GM19351 (cell line): ENCODE measurements at regions not wholly inside any gene's neighbourhood (a gene's known extent, or its start where the extent isn't known, plus 50 kb on each side); places are given as distances from the start of the nearest gene placed in this dataset.
"Not testable (repeated sequence)": the region's sequence is repeated elsewhere in the genome, so short reads cannot be mapped to it uniquely, and the experiment has no call there.

Experiments used
- ATAC-seq: cut with Tn5 transposase; IDR thresholded peaks from one replicate; pipeline ENCODE4 v1.9.1; 2021; ENCODE audit warnings: mild to moderate bottlenecking, moderate library complexity; ENCODE audit not compliant: unreplicated experiment

DNA sequence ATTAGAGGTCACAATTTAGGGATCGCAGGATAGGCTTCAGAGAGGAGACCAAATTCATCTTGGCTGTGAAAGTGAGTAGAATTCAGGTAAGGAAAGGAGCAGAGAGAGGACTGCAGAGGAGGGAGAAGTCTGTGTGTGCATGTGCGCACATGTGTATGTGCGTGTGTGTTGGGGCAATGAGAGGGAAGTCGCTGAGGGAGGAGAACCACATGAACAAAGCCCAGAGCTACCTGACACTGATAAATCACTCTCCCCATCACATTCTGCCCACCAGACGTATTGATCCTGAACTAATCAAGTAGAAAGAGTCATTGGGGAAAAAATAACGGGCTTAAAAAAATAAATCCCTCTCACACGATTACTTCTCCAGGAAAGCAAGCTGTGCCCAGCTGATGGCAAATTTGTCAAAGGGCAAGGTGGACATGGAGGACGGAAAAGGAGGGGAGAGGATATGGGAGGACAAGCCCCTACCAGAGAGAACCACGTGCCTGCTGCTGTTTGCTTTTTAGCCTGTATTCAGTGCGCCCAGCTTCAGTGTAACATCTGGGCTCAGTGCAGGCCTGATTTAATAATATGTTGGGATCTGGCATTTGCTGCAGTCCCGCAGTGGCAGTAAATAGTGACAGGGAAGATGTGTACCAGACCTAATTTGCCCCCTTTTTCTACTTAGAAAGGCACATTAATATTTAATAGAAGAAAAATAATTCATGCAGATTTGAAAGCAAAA lies 307.5 kb downstream of the C1D start:
- no peak for ATAC-seq

DNA sequence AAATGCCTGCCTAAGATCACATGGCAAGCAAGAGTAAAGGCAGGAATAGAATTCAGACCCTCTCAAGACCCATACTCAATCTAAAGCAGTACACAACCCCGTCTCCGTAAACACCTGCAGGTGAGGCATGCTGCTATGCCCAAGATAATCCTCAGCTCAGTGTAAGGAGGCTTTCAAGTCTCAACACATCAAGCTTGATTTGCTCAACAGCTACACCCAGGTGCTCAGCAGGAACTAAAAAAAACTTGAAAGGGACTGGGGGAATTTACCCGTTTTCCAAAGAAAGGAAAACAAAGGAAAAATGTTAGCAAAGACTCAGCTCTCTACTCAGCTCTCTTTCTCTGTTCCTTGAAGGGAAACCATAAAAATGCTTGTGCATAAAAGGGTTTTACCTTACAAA lies 301.8 kb downstream of the C1D start:
- no peak for ATAC-seq

DNA sequence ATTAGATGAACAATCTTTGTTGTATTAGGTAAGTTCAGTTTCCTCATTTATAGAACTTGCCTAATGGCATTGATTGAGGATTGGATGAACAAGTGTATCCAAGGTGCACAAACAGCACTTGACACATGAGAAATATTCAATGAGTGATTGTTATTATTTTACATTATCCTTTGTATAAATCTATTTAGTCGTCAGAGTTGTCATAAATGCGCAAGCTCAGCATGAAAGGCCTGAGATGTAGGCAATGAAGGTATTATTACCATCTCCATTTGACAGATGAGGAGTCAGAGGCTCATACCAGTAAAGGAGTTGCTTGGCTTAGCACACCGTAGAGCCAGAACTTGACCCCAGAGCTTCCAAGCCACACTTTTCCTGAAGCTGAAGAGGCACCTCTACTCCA lies 291.4 kb downstream of the C1D start:
- no peak for ATAC-seq

DNA sequence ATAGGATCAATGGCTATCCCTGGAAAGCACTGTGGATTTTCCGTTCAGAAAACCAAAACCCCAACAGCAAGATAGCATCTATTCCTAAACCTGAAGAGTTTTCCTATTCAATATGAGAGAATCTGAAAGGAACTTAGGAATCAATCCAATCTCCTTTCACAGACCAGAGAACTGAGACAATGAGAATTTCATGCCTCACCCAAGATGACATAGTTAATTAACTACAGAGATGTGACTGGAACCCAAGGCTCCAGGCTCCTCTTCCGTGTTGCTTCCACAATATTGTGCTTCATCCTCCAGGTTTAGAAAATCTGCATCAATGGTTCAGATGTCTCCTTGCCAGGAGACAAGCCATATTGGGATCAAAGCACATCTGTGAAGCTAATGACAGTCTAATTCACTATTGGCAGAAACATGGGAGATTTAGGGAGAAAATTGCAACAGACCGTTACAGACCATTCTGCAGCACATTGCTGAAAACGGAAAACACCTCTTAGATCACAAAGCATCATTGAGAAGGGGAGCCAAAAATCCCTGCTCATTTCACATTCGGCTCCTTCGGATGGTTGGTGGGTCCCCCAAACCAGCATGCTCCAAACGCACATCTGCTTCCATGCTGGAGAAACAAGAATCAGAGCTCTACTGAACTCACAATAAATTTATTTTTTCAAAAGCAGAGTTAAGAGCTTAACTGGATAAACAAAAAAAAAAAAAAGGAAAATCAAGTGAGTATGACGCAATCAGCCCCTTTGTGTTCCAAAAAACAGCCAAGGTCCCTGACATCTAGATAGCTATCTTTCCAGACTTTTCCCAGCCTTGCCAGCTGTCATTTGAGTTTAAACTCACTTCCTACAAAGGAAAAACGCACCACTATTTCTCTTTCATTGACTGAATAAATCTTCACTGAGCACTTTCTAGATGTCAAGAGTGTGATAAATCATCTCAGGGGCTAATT lies 290.3 kb downstream of the C1D start:
- ATAC-seq, result no peak

DNA sequence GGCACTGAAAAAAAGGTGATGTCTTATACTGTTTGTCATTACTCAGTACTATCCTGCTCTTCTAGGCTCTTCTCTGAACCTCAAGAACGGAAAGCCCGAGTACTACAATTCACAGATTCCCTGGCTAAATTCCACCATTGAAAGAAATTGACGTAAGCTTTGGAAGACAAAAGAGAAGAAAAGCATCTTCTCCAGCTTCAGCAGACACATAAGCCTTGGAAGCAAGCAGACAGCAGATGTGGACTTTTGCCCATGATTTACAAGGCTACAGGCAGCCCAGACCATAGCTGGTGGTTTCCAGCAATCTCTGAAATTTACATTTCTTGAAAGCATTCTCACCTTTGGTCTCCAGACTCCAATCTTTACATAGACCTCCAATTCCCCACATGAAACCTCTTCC lies 289.0 kb downstream of the C1D start:
- ATAC-seq, result no peak

DNA sequence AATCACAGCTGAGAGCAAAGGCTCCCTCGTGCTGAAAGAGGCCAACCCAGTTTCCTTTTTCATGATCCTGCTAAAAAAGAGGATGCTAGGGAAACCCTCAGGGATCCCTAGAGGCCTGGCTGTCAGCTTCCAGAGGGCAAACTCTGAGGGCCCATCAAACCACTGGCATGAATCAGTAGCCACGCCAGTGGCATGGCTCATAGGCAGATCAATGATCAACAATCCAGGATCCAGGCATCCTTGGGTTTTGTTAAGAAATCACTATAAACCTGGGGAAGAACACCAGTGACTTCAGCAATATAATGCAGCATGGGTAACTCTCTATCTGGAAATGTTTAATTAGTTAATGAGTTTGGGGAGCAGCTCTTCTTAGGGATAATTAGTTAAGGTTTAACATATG lies 286.5 kb downstream of the C1D start:
- no peak for ATAC-seq

DNA sequence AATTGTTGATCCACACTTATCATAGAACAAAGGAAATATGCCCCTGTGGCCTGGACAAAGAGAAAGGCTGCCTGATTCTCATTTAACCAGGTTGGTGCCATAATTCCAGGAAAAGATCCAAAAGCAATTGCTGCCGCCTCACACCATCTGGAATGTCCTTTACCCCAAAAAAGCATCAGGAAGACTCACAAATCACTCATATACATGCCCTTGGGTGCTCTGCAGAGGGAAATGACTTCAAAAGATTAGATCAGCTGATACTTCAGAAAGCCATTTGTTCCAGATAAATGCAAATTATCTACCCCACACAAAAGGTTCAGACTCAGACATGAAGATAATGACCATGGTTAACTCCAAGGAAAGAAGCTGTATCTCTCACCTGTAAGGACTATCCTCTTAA lies 285.8 kb downstream of the C1D start:
- ATAC-seq, result no peak

DNA sequence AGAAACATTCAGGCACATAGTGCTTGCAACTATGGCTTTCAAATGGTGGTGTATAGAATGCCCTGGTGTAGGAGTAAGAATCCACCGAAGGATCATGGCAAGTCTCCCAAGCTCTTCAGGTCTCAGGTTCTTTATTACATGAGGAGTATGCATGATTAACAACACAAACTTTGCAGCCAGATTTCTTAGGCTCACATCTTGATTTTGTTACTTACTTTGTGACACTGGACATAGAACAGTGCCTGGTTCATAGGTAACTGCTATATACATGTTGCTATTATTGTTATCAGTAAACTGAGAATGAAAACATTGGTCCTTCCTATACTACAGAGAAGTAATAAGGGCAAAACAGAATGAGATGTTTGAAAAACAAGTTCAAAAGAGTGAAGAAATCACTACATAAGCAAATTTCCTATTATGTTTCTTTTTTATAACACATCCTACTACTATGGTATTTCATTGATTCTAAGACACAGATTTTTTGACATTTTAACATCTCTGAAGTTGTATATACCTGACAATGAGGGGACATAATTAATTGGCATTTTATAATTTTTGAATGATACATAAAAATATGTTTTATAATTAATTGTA lies 284.9 kb downstream of the C1D start:
- no peak for ATAC-seq

DNA sequence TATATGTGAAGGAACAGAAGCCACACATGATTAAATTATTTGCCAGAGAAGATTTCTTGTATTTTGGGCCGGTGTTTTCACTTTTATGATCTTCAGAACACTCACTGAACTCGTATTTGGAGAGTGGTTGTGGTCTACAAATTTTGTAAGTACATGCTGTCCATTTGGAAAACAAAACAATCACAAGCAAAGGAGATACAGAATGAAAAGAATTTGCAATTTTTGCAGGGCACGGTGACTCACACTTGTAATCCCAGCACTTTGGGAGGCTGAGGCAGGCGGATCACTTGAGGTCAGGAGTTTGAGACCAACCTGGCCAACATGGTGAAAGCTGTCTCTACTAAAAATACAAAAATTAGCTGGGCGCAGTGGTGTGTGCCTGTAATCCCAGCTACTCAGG lies 282.0 kb downstream of the C1D start:
- not testable (repeated sequence) for ATAC-seq

DNA sequence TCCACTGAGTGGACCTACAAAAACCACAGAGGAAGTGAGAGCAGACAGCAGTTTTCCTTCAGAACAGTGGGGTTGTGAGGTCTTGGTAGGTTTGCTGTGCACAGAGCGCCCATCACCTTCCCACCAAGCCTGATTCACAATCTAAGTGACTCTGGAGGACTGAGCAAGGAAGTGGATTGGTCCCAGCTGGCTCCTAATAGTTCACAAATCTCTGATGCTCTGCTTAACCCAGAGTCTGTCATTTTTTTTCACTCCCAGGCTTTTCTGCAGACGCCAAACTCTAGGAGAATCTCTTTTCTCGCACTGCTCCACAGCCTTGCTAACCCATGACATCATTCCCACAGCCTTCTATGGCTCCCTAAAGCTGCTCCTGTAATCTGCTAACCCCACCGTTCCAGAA lies 280.4 kb downstream of the C1D start:
- ATAC-seq, result no peak

DNA sequence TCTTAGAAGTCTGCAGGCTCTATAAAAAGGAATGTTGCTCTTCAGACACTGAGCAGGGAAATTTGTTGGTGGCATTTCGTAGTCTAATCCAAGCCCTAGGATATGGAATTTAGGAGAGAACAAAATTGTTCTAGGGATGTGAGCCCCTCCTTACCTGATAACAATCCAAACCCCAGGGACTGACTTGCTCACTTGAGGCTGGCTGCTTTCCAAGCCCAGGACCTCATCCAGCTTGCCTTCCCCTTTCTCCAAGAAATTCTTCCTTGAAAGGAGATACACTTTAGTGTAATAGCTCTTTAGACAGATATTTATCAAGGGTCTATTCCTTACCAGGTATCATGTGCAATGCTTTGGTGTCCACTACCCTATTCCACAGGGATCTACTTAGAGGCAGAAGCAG lies 279.8 kb downstream of the C1D start:
- ATAC-seq, result no peak

DNA sequence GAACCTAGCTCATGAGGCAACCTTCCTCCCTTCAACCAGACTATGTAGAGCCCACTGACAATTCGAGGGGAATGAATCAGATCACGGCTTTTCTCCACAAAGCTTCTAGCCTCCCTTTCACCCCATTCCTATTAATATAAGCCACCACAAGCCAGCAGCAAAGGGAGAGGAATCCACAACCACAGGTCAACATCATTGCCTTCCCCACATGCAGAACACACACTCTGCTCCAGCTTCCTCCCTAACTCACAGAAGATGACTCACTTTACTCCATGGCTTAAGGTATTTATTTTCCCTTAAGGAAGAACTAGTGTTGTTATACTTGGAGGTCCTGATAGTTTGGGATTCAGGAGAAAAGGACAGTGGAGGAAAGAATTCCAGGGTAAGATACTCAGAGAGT lies 272.2 kb downstream of the C1D start:
- ATAC-seq, result no peak

DNA sequence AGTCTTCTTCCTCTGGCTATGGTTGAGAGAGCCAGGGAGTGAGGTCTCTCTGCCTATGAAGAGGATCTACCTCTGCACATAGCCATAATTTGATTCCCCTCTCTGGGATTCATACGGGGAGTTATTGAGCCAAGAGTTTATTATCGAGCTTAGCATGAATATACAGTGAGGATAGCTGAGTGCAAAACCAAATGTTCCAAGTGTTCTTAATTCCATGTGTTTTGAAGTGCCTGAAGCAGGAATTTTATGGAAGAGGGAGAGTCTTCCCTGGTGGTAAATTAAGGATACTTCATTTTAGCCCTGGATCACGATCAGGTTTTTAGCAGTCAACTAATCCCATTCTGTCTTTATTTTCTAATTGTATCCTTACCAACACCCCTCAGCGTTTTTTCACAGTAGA lies 270.6 kb downstream of the C1D start:
- ATAC-seq, result no peak

DNA sequence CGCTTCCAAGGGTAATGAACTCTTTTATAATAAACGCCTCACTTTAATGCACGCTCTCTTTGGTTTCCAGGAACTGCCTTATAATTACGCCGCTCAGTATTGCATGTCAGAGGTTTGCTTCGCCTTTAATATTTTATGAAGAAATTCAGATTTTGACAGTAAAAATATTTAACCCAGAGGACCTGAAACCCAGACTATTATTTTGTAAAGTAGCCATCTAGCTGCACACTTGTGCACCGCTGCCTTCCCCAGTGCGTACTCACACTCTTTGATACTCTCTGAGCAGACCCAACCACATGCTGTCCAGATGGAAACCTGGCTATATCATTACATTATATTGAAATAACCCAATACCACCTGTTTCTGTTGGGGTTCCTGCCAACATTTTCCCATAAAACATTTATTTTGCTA lies 270.1 kb downstream of the C1D start:
- ATAC-seq, result no peak

DNA sequence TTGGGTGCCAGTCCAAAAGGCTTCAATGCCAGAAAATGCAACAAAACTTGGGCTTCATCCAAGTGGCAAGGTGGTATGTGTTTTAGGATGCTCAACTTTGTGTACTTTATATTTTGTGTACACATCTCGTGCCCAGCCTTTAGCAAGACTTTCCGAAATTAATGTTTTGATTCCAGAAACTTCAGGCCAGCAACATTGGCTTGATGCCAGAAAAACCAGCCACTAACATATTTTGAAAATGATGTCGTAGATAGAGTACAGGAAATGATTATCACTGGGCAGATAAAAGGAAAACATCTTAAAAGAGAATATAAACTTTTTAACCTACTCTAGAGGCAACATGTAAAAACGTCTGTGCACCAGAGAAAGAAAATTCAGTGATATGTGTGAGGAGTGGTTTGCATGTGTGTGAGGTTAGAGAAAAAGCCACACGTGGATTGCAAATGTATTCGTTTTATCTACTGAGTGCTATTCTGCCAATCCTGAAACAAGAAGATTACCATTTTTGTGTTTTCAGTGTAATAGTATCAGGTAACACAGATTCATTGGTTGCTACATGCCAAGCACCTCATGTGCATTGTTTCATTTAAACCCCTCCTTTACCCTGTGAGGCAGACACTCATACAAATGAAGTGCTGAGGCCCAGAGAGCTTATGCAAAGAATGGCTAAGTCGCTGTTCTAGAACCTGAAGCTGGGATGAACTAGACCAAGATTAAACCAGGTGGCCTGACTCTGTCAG lies 264.8 kb downstream of the C1D start:
- ATAC-seq, result no peak

DNA sequence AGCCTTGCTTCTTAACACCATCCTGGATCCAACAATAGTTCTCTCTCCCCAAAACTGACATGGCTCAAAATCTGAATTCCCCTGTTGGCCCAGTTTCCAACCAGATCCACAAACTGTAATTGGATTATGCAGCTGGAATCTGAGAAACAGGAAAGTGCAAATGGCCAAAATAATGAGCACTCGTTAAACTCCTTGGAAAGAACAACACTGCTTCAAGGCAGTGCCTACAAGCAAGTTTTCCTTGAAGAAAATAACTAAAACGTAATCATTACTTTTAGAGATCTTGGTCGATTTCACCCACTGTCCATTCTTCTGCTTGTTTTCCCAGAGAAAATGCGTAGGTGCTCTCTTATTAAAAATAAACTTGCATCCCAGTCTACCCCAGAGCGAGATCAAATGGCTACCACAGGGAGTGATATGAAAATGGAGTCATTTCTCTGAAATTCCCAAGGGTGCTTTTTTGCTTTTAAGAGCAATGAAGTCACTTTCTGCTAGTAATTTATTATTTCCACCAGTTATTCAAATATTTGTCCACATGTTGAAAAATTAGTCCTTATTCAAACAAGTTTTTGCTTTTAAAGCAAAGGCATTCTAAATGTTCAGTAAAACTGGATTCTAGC lies 264.2 kb downstream of the C1D start:
- no peak for ATAC-seq

DNA sequence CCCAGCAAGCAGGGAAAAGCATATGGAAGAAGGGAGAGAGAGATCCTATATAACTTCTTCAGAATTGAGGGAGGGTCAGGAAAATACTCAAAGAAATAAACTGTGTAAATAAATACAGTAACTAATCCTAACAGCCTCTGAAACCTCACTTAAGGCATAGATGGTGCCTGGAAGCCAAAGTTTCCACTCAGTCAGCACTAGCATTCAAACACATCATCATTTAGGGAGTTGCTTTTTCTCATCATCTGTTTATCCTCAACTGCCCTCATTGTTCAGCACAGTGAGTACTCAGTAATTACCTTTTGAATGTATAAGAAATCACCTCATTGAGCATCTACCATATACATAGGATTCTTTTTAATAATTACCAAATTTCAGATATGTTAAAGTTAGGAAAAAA lies 262.9 kb downstream of the C1D start:
- ATAC-seq, result no peak

DNA sequence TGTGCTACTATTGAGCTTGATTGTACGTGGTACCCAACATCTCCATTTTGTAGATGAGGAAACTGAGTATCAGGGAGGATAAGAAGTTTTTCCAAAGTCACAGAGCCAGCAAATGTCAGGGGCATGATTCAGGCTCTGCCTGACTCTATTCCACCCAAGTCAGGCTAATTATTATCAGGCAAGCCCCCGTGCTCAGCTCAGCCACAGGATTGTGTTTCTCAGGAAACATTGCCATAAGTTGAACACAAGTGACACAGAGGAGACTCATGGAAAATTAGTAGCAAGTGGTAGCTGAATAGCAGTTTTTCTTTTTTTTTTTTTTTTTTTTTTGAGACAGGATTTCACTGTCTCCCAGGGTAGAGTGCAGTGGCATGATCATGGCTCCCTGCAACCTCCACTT lies 260.5 kb downstream of the C1D start:
- no peak for ATAC-seq

DNA sequence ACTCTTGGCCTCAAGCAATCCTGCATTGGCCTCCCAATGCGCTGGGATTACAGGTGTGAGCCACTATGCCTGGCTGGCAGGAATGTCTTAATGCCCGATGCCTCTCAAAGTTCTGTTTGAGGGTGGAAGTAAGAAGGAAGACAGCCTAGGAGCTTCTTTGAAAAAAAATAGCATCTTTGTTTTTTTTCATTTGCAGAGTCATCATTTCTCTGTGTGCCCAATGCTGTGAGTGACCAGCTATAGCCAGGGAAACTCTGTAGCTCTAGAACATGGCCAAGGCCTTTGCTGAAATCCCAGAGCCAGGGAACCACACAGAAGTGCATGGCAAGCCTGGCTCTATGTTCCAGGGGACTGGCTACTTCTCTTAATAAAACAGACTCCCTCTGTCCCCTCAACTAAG lies 260.0 kb downstream of the C1D start:
- ATAC-seq, result no peak

DNA sequence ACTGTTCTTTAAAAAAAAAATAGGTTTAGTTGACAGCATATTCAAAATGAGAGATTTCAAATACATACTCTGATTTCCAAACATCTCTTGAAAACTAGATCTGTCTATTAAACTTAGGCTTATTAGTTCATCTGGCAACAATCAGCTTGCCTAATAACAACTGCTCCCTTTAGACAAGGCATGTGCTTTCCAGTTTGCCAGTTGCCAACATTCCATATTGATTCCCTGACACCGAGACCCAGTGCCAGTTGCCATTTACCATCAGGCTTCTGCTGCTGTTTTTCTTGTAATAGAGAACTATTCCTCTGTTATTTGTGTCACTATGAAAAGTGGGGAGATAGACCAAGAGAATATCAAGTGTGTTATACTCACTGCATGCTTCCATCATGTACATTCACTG lies 256.0 kb downstream of the C1D start:
- no peak for ATAC-seq

DNA sequence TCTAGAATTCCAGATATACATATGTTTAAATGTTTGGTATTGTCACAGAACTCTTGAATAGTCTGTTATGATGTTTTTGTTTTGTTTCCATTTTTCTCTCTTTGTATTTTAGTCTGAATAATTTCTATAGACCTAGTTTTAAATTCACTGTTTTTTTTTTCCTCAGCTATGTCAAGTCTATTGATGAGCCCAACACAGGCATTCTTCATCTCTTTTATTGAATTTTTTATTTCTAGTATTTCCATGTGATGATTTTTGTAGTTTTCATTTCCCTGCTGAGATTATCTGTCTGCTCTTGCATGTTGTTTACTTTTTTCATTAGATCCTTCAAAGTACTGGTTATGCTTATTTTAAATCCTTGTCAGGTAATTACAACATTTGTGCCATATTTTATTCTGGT lies 254.7 kb downstream of the C1D start:
- no peak for ATAC-seq
